Neural progenitor cell (in vitro differentiated cells): ENCODE measurements at regions not wholly inside any gene's neighbourhood (a gene's known extent, or its start where the extent isn't known, plus 50 kb on each side); places are given as distances from the start of the nearest gene placed in this dataset.

ENCODE experiments used
- EZH2 ChIP-seq: fragments of 200-600 bp; sonication (generic); IDR thresholded peaks from 2 replicates; pipeline ENCODE4 v1.6.1; 2017; ENCODE audit warnings: antibody characterized with exemption, mild to moderate bottlenecking, moderate library complexity
- TF ChIP-seq, protein P1 (sequence below): fragments of 200-600 bp; sonication (generic); IDR thresholded peaks from 2 replicates; pipeline ENCODE4 v1.5.1; 2017; ENCODE audit warnings: antibody characterized with exemption, mild to moderate bottlenecking

DNA sequence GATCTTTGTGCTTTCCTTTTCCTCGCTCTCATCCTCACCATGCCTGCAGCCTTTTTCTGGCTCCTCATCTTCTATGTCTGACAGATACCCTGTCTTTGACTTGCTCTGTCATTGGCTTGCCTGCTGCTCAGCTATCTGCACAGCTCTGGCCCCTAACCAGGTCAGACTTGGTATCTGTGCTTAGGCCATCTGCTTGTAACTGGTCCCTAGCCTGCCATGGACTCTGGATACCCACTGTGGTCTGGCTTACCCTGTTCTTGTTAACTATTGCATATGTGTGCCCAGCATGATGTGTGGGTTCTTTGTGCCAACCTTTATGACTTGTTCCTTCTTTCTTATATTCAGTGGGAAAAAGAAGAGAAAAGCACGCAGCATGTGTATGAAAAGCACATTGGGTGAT is 109.7 kb upstream of the ROPN1 start:
- TF ChIP-seq, protein P1, sequence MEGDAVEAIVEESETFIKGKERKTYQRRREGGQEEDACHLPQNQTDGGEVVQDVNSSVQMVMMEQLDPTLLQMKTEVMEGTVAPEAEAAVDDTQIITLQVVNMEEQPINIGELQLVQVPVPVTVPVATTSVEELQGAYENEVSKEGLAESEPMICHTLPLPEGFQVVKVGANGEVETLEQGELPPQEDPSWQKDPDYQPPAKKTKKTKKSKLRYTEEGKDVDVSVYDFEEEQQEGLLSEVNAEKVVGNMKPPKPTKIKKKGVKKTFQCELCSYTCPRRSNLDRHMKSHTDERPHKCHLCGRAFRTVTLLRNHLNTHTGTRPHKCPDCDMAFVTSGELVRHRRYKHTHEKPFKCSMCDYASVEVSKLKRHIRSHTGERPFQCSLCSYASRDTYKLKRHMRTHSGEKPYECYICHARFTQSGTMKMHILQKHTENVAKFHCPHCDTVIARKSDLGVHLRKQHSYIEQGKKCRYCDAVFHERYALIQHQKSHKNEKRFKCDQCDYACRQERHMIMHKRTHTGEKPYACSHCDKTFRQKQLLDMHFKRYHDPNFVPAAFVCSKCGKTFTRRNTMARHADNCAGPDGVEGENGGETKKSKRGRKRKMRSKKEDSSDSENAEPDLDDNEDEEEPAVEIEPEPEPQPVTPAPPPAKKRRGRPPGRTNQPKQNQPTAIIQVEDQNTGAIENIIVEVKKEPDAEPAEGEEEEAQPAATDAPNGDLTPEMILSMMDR, result no peak
- no peak for TF ChIP-seq EZH2
